Esophagus squamous epithelium (tissue), 5 donors: ENCODE measurements at regions not wholly inside any gene's neighbourhood (a gene's known extent, or its start where the extent isn't known, plus 50 kb on each side); places are given as distances from the start of the nearest gene placed in this dataset.
"Not testable (repeated sequence)": the region's sequence is repeated elsewhere in the genome, so short reads cannot be mapped to it uniquely, and the experiment has no call there.

Experiments used
- DNase-seq: peaks from one replicate; lab custom pipeline; 2025; lab: John Stamatoyannopoulos, UW
- H3K27ac ChIP-seq, 4 donors: fragments of 200-600 bp; sonication (generic); one replicate each; pipeline ENCODE4 v1.5.1; 2016 to 2019; ENCODE audit warnings: mild to moderate bottlenecking in 1 of 4
- H3K27me3 ChIP-seq, 4 donors: fragments of 200-600 bp; sonication (generic); 1 replicate in 3 of 4; 2 replicates in 1 of 4; pipeline versions ENCODE4 v1.5.1 to v1.6.0; 2017 to 2021; ENCODE audit warnings: antibody characterized with exemption in 1 of 4
- H3K36me3 ChIP-seq, 3 donors: fragments of 200-600 bp; sonication (generic); one replicate each; pipeline ENCODE4 v1.5.1; 2016 to 2019
- H3K4me1 ChIP-seq, 3 donors: fragments of 200-600 bp; sonication (generic); one replicate each; pipeline ENCODE4 v1.5.1; 2017 to 2019
- H3K4me3 ChIP-seq, 4 donors: fragments of 200-600 bp; sonication (generic); 1 replicate in 3 of 4; 2 replicates in 1 of 4; pipeline ENCODE4 v1.5.1; 2016 to 2019; ENCODE audit warnings: mild to moderate bottlenecking in 2 of 4, moderate library complexity in 1 of 4
- H3K9me3 ChIP-seq, 3 donors: fragments of 200-600 bp; sonication (generic); one replicate each; pipeline ENCODE4 v1.5.1; 2016 to 2019
- CTCF ChIP-seq, 6 experiments: fragments of 450-650 bp in 4 of 6; fragments of 200-600 bp in 2 of 6; sonication (generic) in 2 of 6; IDR thresholded peaks; one replicate each; pipeline ENCODE4 v1.5.1; 2016 to 2019; ENCODE audit warnings: antibody characterized with exemption in 6 of 6, mild to moderate bottlenecking in 4 of 6, moderate library complexity in 4 of 6
- POLR2A ChIP-seq, 4 donors: fragments of 450-650 bp; IDR thresholded peaks; one replicate each; pipeline ENCODE4 v1.6.1; 2017; ENCODE audit warnings: antibody characterized with exemption in 4 of 4, mild to moderate bottlenecking in 4 of 4, moderate library complexity in 3 of 4
- WGBS, 2 donors: methylation state at CpG; one replicate each; pipeline ENCODE4 v1.1.5; 2018; 5-methylcytosine and 5-hydroxymethylcytosine counted together
- intact Hi-C: fragments of 100-400 bp; cut with DNase I; formaldehyde crosslinking; loops from one replicate; pipeline ENCODE4 v1.15.0; 2022
- donor health status: DM: yes; HTN: yes; CAD: no.

DNA sequence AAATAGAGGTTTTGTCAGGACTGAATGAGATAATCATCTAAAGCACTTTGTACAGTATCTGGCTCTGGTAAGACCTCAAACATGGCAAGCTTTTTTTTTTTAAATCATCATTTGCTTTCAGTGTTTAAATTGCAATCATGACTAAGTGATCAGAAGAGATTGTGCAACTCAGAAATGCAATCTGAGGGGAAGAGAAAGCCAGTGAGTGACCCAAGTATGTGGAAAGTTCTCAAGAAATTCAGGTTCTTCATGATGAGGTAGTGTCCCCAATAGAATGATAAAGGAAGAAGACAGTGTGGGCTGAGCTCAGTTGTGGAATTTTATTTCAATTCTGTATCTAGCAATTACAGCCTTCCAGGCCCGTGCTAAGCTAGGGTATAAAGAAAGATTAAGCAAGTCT is 132.2 kb upstream of the TBC1D5 start:
- WGBS, 2 donors = 50 to 59% methylated on average over 1 of the region's 1 CpG

DNA sequence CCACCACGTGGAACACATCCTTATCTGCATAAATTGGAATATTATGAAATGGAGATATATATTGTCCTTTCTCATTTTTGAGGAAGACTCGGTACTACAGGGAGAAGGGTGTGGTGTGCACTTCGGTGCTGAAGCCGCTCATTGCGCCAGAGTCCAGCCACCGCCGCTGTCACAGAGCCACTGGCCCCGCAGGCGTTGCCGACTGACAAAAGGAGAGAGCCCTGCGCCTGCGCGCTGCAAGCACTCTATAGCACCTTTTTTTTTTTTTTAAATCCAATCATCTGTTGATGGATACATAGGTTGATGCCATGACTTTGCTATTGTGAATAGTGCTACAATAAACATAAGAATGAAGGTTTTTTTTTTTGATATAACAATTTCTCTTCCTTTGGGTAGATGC is 130.0 kb upstream of the TBC1D5 start:
- Histone ChIP-seq H3K36me3 (no peaks in the 10 kb centered on the region), H3K9me3 (no peaks in the 10 kb centered on the region), H3K4me1 (no peaks in the 10 kb centered on the region), H3K27me3 (no peaks in the 10 kb centered on the region), H3K4me3 (no peak overlapping the region), H3K27ac (no peak overlapping the region)
- intact Hi-C loops = no loop called here
- WGBS, 2 donors = 92 to 93% methylated on average over 13 of the region's 13 CpGs
- TF ChIP-seq CTCF (IDR thresholded peaks at IDR 0.05) = no peak
- TF ChIP-seq POLR2A (IDR thresholded peaks at IDR 0.05) = no peak
- DNase-seq = no peak

More for the DNA sequence above, 132.2 kb upstream of the TBC1D5 start:
- H3K27ac ChIP-seq = no peak overlapping the region
- no peaks in the 10 kb centered on the region for H3K9me3 ChIP-seq
- no peaks in the 10 kb centered on the region for H3K27me3 ChIP-seq
- DNase-seq = no peak
- no peaks in the 10 kb centered on the region for H3K4me1 ChIP-seq
- TF ChIP-seq CTCF (IDR thresholded peaks at IDR 0.05) = no peak
- TF ChIP-seq POLR2A (IDR thresholded peaks at IDR 0.05) = no peak
- no peaks in the 10 kb centered on the region for H3K36me3 ChIP-seq
- H3K4me3 ChIP-seq = no peak overlapping the region
- intact Hi-C loops = no loop called here

- no peak for DNase-seq
- no peak overlapping the region for H3K27ac ChIP-seq
- 67 to 76% methylated on average over 3 of the region's 3 CpGs for WGBS, 2 donors
- no peaks in the 10 kb centered on the region for H3K4me1 ChIP-seq
- no peaks in the 10 kb centered on the region for H3K9me3 ChIP-seq
- H3K36me3 ChIP-seq = no peaks in the 10 kb centered on the region
- H3K27me3 ChIP-seq = no peaks in the 10 kb centered on the region
- H3K4me3 ChIP-seq = no peak overlapping the region
- TF ChIP-seq POLR2A (IDR thresholded peaks at IDR 0.05) (no peak), CTCF (IDR thresholded peaks at IDR 0.05) (no peak)
- intact Hi-C loops = no loop called here
These were observed 123.2 kb upstream of the TBC1D5 start for GRCh38 chr3:17865631-17866030.

GRCh38 chr3:17861476-17861875 is 119.0 kb upstream of the TBC1D5 start:
- no peak overlapping the region for H3K27ac ChIP-seq
- WGBS, 2 donors = 51 to 75% methylated on average over 2 of the region's 2 CpGs
- H3K27me3 ChIP-seq = no peaks in the 10 kb centered on the region
- intact Hi-C loops = no loop called here
- H3K36me3 ChIP-seq = no peaks in the 10 kb centered on the region
- H3K9me3 ChIP-seq = no peaks in the 10 kb centered on the region
- no peak for TF ChIP-seq POLR2A (IDR thresholded peaks at IDR 0.05)
- TF ChIP-seq CTCF (IDR thresholded peaks at IDR 0.05) = no peak
- H3K4me1 ChIP-seq = no peaks in the 10 kb centered on the region
- DNase-seq = no peak
- no peak overlapping the region for H3K4me3 ChIP-seq

DNA sequence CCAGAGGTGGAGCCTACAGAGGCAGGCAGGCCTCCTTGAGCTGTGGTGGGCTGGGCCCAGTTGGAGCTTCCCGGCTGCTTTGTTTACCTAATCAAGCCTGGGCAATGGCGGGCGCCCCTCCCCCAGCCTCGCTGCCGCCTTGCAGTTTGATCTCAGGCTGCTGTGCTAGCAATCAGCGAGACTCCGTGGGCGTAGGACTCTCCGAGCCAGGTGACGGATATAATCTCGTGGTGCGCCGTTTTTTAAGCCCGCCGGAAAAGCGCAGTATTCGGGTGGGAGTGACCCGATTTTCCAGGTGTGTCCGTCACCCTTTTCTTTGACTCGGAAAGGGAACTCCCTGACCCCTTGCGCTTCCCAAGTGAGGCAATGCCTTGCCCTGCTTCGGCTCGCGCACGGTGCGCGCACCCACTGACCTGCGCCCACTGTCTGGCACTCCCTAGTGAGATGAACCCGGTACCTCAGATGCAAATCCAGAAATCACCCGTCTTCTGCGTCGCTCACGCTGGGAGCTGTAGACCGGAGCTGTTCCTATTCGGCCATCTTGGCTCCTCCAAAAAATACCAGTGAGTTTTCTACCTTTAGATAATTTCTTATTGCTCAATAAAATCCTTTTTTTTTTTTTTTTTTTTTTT is 118.5 kb upstream of the TBC1D5 start:
- H3K4me3 ChIP-seq, H3K9me3 ChIP-seq, intact Hi-C loops, H3K27me3 ChIP-seq, H3K4me1 ChIP-seq, H3K27ac ChIP-seq, H3K36me3 ChIP-seq, DNase-seq: not testable (repeated sequence)
- 91 to 93% methylated on average over 23 to 25 of the region's 35 CpGs for WGBS, 2 donors

DNA sequence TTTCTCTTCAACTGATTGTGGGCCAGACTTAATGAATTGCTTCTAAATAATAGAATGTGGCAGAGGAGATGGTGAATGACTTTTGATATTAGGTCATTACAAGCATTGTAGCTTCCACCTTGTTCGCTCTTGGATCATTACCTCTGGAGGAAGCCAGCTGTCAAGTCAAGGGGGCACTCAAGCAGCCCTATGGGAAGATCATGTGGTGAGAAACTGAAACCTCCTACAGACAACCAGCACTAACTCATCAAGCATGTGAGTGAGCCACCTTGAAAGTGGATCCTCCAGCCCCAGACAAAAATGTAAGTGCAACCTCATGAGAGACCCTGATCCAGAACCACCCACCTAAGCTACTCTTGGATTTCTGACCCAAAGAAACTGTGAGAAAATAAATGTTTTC is 109.8 kb upstream of the TBC1D5 start:
- no peaks in the 10 kb centered on the region for H3K36me3 ChIP-seq
- no peak overlapping the region for H3K4me3 ChIP-seq
- no peaks in the 10 kb centered on the region for H3K4me1 ChIP-seq
- no peak for DNase-seq
- H3K9me3 ChIP-seq = no peaks in the 10 kb centered on the region
- H3K27ac ChIP-seq = no peak overlapping the region
- no peak for TF ChIP-seq POLR2A (IDR thresholded peaks at IDR 0.05)
- TF ChIP-seq CTCF (IDR thresholded peaks at IDR 0.05) = no peak
- H3K27me3 ChIP-seq = no peaks in the 10 kb centered on the region
- intact Hi-C loops = no loop called here
- 70 to 100% methylated on average over 1 of the region's 1 CpG for WGBS, 2 donors
